HEK293T (cell line): ENCODE measurements at regions not wholly inside any gene's neighbourhood (a gene's known extent, or its start where the extent isn't known, plus 50 kb on each side); places are given as distances from the start of the nearest gene placed in this dataset.

ENCODE experiments used
- CTCF ChIA-PET: fragments of 350-600 bp; formaldehyde crosslinking; extraction: SDS; loops from one replicate; lab custom pipeline; 2021; ENCODE audit warnings: antibody characterized with exemption, inconsistent platforms; lab: Yijun Ruan, JAX
- POLR2A ChIA-PET: fragments of 350-600 bp; formaldehyde crosslinking; extraction: SDS; loops from one replicate; lab custom pipeline; 2020; ENCODE audit warnings: antibody characterized with exemption, inconsistent platforms; lab: Yijun Ruan, JAX
- DNase-seq: peaks from one replicate; pipeline ENCODE4 v3.0.0; 2012; ENCODE audit warnings: mixed read lengths; ENCODE audit errors: extremely low spot score
- ARNT ChIP-seq: fragments of 450-650 bp; IDR thresholded peaks from 2 replicates; pipeline ENCODE4 v1.6.1; 2017; ENCODE audit warnings: mild to moderate bottlenecking
- BHLHE40 ChIP-seq: fragments of 450-650 bp; IDR thresholded peaks from 2 replicates; pipeline ENCODE4 v1.6.1; 2016; ENCODE audit warnings: mild to moderate bottlenecking, moderate library complexity, borderline replicate concordance
- CTBP1 ChIP-seq: fragments of 450-650 bp; IDR thresholded peaks from 2 replicates; pipeline ENCODE4 v1.6.1; 2016; ENCODE audit warnings: borderline replicate concordance
- ELF4 ChIP-seq: fragments of 450-650 bp; IDR thresholded peaks from 2 replicates; pipeline ENCODE4 v1.6.1; 2017; ENCODE audit warnings: antibody characterized with exemption
- FOXA1 ChIP-seq: fragments of 450-650 bp; IDR thresholded peaks from 2 replicates; pipeline ENCODE4 v1.6.1; 2016; ENCODE audit warnings: mild to moderate bottlenecking
- FOXK2 ChIP-seq: fragments of 450-650 bp; IDR thresholded peaks from 2 replicates; pipeline ENCODE4 v1.6.1; 2016; ENCODE audit warnings: mild to moderate bottlenecking
- FOXM1 ChIP-seq: fragments of 450-650 bp; IDR thresholded peaks from 2 replicates; pipeline ENCODE4 v1.6.1; 2017; ENCODE audit warnings: mild to moderate bottlenecking, borderline replicate concordance
- HDGF ChIP-seq: fragments of 450-650 bp; IDR thresholded peaks from 2 replicates; pipeline ENCODE4 v1.6.1; 2017; ENCODE audit warnings: antibody characterized with exemption, borderline replicate concordance
- L3MBTL2 ChIP-seq: fragments of 450-650 bp; conservative IDR thresholded peaks from 2 replicates; pipeline ENCODE4 v1.6.1; 2016; ENCODE audit warnings: mild to moderate bottlenecking
- LEF1 ChIP-seq: fragments of 450-650 bp; IDR thresholded peaks from 2 replicates; pipeline ENCODE4 v1.6.1; 2017; ENCODE audit warnings: mild to moderate bottlenecking, borderline replicate concordance
- NFRKB ChIP-seq: fragments of 450-650 bp; IDR thresholded peaks from 2 replicates; pipeline ENCODE4 v1.6.1; 2016; ENCODE audit warnings: mild to moderate bottlenecking, moderate library complexity
- PKNOX1 ChIP-seq: fragments of 450-650 bp; IDR thresholded peaks from 2 replicates; pipeline ENCODE4 v1.6.1; 2016
- SP1 ChIP-seq: fragments of 450-650 bp; IDR thresholded peaks from 2 replicates; pipeline ENCODE4 v1.6.1; 2017
- SUZ12 ChIP-seq: fragments of 450-650 bp; IDR thresholded peaks from 2 replicates; pipeline ENCODE4 v1.6.1; 2016; ENCODE audit warnings: mild to moderate bottlenecking
- TARDBP ChIP-seq: fragments of 450-650 bp; IDR thresholded peaks from 2 replicates; pipeline ENCODE4 v1.6.1; 2016
- ZNF384 ChIP-seq: fragments of 450-650 bp; IDR thresholded peaks from 2 replicates; pipeline ENCODE4 v1.6.1; 2016

DNA sequence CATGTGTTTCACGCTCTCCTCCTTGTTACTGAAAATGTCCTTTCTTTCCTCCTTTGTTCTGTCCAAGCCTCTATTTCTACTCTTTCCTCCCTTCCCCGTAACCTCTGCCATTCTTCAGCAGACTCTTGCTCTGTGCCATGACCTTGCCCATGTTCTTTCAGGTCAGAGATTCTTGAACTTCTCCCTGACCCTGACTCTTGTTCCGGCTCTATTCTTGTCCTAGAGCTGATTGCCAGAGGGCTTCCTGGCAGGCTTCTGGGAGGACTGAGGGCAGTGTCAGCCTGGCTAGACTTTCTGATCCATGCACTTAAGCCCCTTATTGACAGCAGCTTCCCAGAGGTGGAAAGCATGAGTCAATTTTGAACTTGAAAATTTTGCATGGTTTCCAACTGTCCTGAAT lies 174.2 kb downstream of the TMEM161B start:
- TF ChIP-seq L3MBTL2 (no peak), PKNOX1 (no peak), NFRKB (no peak), ELF4 (no peak), FOXM1 (no peak), ARNT (no peak), HDGF (no peak), CTBP1 (no peak), BHLHE40 (no peak), LEF1 (no peak), ZNF384 (no peak), SUZ12 (no peak), FOXK2 (no peak), TARDBP (no peak), SP1 (no peak), FOXA1 (no peak)
- POLR2A ChIA-PET = no interaction called here
- CTCF ChIA-PET = no interaction called here
- DNase-seq = no peak

DNA sequence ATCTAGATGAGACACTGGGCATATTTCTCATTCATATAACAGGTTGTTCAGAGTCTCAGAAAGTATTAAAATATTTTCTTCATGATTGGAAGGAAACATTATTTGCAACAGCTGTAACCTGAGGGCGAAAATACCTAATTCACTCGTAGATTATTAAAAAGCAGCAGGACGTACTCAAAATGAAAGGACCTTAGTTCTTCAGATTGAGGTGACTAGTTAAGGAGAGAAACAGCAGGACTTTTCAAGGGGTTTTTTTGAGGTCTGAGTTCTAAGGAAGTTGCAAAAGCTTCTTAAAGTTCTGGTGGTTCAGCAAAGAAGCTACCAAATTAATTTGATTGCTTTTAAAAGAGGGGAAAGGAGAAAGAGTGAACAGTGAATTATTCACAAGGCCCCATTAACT lies 174.9 kb downstream of the TMEM161B start:
- ChIA-PET CTCF (no interaction called here), POLR2A (no interaction called here)
- TF ChIP-seq ELF4 (no peak), ZNF384 (no peak), FOXM1 (no peak), HDGF (no peak), SP1 (no peak), BHLHE40 (no peak), CTBP1 (no peak)
- no peak for DNase-seq

DNA sequence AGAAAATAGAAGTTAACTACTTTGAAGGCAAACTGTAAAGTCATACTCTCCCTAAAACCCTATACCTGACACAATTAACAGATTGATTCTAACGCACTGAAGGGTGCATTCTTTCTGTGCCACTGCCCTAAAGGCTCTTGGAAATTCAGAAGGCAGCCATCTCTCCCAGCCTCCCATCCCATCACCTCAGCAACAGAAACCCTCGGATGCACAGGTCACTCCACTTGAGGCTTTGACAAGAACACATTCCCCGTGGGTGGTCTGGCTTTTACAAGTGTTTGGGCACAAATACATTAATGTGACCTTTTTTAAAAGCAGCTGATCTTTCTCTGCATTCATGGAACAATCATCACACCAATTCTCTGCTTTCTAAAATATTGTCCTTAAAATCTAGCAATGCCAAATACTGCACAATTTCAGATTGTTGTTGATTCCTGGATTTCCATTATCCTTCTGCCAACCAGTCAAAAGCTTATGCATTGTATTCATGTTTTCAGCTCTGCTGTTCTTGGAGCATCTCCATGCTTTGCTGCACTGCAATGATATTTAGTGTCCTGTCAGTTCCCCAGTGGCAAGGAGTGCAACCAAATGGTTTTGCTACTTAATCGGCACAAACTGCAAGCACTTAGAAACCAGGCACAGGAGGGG lies 175.6 kb downstream of the TMEM161B start:
- TF ChIP-seq NFRKB (no peak), HDGF (no peak), SUZ12 (no peak), ZNF384 (no peak), TARDBP (no peak), CTBP1 (no peak)
- POLR2A ChIA-PET = no interaction called here
- CTCF ChIA-PET = no interaction called here
- no peak for DNase-seq

GRCh38 chr5:88092358-88092757 lies 176.3 kb downstream of the TMEM161B start:
- POLR2A ChIA-PET = no interaction called here
- CTCF ChIA-PET = no interaction called here
- TF ChIP-seq SP1 (no peak), ELF4 (no peak), PKNOX1 (no peak), HDGF (no peak), CTBP1 (no peak), SUZ12 (no peak), TARDBP (no peak), FOXK2 (no peak), LEF1 (no peak), NFRKB (no peak), L3MBTL2 (no peak), BHLHE40 (no peak), ZNF384 (no peak), FOXM1 (no peak), ARNT (no peak), FOXA1 (no peak)
- DNase-seq = no peak

GRCh38 chr5:88090506-88090905 lies 178.1 kb downstream of the TMEM161B start:
- CTCF ChIA-PET = interaction anchor here (0.6 kb wide), 1 partner anchor 289 kb away, joined by 3 read pairs; no protein-coding TSS in a partner anchor
- no peak for DNase-seq
- POLR2A ChIA-PET = no interaction called here
- TF ChIP-seq ELF4 = no peak
- TF ChIP-seq NFRKB = no peak
- no peak for TF ChIP-seq FOXM1
- TF ChIP-seq SP1 = no peak
- no peak for TF ChIP-seq PKNOX1
- no peak for TF ChIP-seq HDGF
- TF ChIP-seq SUZ12 = no peak
- TF ChIP-seq FOXK2 = no peak
- TF ChIP-seq TARDBP = no peak
- TF ChIP-seq LEF1 = no peak
- TF ChIP-seq CTBP1 = no peak
- no peak for TF ChIP-seq L3MBTL2
- TF ChIP-seq BHLHE40 = no peak

DNA sequence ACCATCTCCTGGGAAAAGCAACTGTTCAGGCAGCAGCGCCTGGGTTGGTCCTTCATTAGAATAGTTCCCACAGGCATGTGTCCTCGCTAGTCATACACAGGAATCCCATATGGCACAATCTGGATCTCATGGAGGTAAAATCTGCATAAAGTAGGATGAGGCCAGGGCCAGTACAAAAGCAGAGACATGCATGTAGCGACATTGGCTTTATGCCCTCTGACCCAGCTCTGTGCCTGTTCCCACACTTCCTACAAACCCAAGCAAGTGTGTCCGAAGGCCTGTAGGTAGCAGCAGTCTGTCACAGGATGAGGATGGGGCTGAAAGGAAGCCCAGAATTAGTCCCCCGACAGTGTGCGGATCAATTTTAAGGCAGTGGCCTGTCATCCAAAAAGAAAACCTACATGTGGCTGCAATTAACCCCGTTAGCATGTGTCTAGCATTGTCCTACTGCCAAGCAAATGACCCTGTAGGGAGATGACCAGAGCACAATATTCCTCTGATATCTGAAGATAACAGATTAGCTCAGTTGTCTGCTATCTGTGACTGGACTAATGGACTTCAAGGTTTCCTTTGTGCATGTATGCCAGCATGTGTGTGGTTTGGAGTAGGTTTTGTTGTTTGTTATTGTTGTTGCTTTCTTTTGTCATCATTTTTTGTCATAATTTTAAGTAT lies 178.8 kb downstream of the TMEM161B start:
- TF ChIP-seq SUZ12 (no peak), L3MBTL2 (no peak), FOXK2 (no peak), FOXM1 (no peak), NFRKB (no peak), FOXA1 (no peak), ARNT (no peak), HDGF (no peak), SP1 (no peak), ZNF384 (no peak), LEF1 (no peak), PKNOX1 (no peak), TARDBP (no peak), CTBP1 (no peak), BHLHE40 (no peak)
- POLR2A ChIA-PET = no interaction called here
- DNase-seq = no peak
- CTCF ChIA-PET = no interaction called here
